ENCODE measurements at regions not wholly inside any gene's neighbourhood (a gene's known extent, or its start where the extent isn't known, plus 50 kb on each side); places are given as distances from the start of the nearest gene placed in this dataset.

DNA sequence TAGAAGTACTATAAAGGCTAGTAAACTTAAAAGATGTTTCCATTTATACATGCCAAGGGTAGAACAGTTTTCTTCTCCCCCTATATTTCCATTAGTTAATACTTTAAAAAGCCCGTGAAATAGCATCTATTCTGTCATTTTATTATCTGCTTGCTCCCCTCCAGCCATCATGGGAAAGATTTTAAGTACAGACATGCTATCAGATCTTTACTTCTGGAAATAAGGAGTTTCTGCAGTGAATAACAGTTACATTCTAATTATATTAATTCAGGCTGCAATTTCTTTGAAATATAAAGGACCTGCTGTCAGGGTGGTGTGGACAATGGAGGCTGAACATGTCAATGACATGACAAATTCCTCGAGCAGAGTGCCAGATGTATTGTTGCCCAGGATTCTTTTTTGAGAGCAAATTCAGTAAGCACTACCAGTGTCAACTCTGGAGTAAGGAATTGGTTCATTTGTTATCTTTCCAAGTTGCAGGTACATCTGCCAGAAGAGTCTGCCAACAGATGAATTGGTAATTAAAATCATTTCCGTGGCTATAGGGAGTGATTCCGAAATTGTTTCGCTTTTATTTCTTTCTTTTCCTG is 151.3 kb downstream of the BTG1 start:
- no peak for DNase-seq

DNA sequence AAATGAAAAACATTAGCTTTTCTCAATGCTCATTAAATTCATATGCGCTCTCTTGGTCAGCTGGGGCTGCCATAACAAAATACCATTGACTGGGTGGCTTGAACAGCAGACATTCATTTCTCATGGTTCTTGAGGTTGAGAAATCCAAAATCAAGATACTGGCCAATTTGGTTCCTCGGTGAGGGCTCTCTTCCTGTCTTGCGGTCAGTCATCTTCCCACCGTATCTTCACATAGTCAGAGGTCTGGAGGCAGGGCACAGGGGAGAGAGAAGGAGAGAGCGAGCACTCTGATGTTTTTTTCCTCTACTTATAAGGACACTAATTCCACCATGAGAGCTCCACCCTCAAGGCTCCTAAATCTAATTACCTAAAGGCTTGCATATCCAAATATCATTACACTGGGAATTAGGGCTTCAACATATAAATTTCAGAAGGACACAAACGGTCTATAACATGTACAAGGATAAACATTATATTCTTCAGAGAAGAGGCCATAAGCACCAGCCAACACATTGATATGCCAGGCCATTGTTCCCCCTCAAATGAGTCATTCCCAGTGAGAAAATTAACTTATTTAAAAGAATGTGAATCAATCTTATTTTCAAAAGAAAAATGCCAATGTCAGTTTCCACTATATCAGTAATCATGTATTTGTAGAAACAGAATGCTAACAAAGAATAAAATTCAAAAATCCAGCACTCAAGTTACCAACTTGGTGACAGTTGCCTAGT is 152.2 kb downstream of the BTG1 start:
- no peak for DNase-seq

GRCh38 chr12:91991399-91992187 is 154.1 kb downstream of the BTG1 start:
- DNase-seq, result no peak

DNA sequence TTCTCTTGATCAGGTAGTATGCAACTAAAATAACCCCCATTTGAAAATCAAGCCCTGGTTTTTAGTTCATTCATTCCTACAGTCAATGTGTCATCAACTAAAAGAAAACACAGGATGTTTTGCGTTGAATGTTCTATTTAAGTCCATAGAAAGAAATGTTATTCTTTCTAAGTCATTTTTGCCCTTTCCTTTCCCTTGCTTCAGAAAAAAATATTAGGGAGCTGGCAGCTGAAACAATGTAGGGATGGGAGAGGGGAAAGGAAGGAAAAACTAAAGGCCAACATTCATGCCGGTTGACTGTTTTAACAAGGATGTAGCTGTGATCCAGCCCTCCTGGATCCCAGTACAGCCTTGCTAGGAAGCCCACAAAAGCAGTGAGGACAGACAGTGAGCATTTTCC is 155.1 kb downstream of the BTG1 start:
- no peak for DNase-seq

DNA sequence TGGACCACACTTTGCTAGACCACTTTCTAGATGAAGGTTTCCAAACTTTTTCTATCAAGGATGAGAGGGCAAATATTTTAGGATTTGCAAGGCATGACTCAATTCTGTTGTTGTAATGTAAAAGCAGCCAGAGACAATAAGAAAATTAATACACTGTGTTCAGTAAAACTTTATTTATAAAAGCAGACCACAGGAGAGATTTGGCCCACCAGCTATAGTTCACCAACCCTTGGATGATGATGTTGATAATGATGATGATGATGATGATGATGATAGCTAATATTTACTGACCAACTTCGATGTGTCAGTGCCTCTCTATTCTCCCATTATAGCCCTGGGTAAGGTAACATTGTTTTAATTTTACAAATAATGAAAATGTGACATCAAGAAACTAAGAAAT is 156.5 kb downstream of the BTG1 start:
- DNase-seq, result no peak

GRCh38 chr12:91988086-91988923 is 157.3 kb downstream of the BTG1 start:
- DNase-seq, result no peak

DNA sequence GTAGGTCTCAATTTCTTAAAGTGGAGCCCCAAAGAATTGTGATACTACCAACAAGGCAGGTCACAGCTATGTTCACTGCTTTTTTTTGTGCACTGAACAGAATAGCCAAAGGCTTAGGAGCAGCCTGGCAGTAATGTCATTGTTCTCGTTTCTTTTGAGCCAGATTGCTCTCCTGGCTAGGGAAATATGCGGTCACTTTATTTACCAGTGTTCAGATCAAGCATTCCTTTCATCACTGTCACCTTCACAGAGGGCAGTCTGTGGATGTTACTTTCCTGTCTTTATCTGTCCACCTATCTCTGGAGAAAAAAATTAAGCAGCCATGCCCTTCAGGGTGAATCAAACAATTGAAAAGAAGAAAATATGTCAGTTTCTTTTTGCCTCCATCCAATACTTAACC is 159.6 kb downstream of the BTG1 start:
- DNase-seq, result no peak

GRCh38 chr12:91985002-91985787 is 160.5 kb downstream of the BTG1 start:
- DNase-seq, result no peak

DNA sequence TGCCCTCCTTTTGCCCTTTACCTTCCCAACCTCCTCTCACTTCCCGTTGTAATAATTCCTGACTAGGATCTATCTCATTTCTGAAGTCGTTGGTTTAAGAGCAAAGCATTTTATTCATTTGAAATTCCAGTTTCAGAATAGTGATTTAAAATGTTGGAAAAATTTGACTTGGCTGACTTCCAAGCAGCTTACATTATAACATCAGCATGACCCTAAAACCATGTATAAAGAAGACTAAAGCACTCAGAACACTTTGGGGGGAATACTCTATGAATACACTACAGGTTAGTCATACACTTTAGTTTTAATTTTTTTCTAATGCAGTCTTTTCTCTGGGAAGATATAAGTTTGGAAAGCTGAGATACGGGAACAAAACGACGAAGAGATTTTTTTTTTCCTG is 161.1 kb downstream of the BTG1 start:
- no peak for DNase-seq

DNA sequence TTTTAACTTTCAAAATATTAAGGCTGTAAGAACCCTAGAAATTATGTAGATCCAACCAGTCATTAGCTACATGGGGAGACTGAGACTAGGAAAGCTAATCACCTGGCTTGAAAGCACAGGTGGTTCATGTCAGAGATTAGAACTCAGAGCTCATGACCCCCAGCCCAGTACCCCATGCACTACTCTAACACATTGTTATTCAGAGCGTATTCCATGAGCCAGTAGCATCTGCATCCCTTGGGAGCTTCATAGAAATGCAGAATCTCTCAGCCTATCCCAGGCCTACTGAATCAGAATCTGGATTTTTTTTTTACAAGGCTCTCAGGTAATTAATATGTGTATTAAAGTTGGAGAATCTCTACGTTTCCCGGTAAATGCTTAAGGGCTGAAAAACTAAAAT is 161.7 kb downstream of the BTG1 start:
- no peak for DNase-seq

- no peak for DNase-seq
Observed at GRCh38 chr12:91982946-91983345, 162.7 kb downstream of the BTG1 start.

GRCh38 chr12:91980389-91980821 is 165.2 kb downstream of the BTG1 start:
- no peak for DNase-seq

DNA sequence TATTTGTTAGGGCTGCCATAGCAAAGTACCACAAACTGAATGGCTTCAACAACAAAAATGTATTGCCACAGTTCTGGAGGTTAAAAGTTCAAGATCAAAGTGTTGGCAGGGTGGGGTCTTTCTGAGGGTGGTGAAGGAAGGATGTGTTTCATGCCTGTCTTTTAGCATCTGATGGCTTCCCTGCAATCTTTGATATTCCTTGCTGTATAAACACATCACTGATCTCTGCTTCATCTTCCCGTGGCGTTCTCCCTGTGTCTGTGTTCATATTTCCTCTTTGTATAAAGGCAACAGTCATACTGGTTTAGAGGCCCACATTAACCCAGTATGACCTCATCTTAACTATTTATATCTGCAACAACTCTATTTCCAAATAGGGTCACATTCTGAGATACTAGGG is 167.5 kb downstream of the BTG1 start:
- peak; percentile 15 for DNase-seq

DNA sequence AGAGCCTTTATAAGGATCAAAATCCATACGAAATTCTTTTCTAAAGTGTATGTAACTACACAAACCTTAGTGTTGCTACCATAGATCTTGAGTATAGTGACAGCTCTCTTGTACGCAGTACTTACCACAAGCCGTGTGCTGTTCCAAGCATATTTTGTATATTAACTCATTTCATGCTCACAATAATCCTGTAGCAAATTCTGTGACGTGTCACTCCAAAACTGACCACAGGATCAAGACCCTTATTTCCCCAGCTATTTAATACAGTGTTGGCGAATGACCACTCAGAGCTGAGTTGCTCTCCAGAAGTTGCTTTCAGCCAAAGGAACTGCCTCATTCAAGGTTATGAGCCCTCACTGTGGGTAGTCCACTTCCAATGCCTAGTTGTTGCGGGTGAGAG is 169.8 kb downstream of the BTG1 start:
- no peak for DNase-seq

DNA sequence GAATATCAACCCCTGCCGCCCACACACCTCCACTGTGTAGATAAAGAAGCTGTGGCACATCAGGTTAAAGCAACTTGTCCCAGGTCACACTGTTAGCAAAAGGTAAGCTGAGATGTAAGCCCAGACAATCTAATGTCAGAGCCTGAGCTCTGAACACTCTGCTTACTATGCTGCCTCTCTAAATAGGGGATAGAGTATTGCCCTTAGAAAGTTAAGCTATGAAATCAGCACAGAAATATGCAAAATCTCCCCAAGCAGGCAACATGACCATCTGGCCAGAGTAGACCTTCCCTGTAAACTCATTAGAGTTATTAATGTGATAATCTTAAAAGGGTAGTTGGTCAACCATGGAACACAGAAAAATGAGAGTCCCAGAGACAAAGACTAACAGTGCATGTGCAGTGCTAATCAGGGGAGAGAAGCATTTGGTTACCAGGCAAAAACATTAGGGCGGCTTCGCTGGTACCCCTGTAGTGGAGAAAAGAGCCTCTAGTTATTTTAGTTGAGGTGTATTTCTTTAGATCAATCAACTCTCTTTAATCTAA is 171.0 kb downstream of the BTG1 start:
- no peak for DNase-seq

GRCh38 chr12:91973813-91974212 is 171.8 kb downstream of the BTG1 start:
- no peak for DNase-seq

DNA sequence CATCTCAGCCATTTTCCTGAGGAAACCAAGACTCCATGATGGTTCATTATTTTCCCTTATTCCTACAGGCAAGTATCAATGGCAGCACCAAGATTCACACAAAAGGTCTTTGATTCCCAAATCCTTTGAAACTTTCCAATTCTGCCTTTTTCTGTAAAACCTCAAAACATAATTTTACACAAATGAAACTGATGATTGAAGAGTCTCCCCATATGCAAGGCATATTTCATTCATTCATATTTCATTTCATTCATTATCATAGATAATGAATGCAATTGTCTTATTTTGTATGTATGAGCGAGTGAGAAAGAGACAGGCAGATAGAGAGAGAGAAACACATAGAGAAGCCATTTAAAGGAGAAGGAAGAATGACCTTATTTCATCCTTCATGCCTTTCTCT is 172.8 kb downstream of the BTG1 start:
- no peak for DNase-seq

DNA sequence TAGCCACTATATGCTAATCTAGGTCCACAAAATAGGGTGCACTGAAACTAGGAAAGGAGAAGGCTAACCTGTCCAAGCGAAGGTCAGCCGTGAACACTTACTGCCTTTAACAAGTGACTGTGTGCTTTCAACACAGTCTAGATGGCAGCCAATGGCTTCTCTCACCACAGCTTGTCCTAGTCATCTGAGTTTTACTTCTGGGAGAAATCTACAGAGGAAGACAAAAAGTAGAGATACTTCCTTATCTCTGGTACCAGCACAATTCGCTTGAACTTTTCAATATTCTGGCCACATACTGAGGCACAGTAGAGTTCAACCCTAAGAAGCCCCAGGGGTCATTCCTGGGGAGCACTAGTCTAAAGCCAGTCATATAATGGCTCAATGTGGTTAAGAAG is 176.9 kb downstream of the BTG1 start:
- no peak for DNase-seq

DNA sequence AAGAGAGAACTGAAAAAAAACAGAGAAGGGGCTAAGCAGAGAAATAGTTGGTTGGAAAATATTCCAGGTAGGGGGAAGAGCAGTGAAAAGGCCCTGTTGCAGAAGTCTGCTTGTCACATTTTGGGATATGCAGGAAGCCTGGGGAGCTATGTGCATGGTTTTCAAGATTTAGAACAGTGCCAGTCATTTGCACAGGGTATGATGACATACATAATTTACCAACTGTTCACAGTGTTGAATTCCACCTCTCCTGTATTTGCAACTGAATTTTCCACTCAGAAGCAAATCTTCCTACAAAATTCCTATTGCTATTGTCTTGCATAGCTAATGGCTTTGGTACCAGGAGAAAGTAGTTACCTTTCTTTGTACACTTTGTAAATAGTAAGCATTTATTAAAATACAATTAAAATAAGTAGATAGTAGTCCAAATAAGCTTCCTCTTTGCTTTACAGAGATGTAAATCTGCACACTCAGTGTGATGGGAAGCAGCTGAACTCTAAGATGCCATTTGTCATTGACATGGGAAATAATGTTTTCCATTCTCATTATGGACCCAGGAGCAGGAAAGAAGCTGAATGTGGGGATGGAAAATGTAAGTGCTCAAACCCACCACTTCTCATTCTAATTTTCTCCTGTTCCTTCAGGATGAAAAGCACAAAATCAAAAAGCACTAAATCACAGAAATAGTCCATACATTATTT is 177.4 kb downstream of the BTG1 start:
- DNase-seq, result no peak

- DNase-seq, result no peak
Observed at GRCh38 chr12:91967590-91967989, 178.1 kb downstream of the BTG1 start.

GRCh38 chr12:91965781-91966180 is 179.9 kb downstream of the BTG1 start:
- DNase-seq, result no peak
